D341Med (cell line): ENCODE measurements at regions not wholly inside any gene's neighbourhood (a gene's known extent, or its start where the extent isn't known, plus 50 kb on each side); places are given as distances from the start of the nearest gene placed in this dataset.
"Not testable (repeated sequence)": the region's sequence is repeated elsewhere in the genome, so short reads cannot be mapped to it uniquely, and the experiment has no call there.

ENCODE experiments used
- DNase-seq: peaks from one replicate; pipeline ENCODE4 v3.0.0; 2012; ENCODE audit warnings: low spot score

GRCh38 chr12:131414155-131414922, 296.6 kb upstream of the SFSWAP start:
- DNase-seq, result not testable (repeated sequence)

GRCh38 chr12:131415781-131416180, 295.1 kb upstream of the SFSWAP start:
- DNase-seq, result no peak

- DNase-seq, result no peak
Observed at GRCh38 chr12:131418121-131418520, 292.8 kb upstream of the SFSWAP start.

- DNase-seq, result no peak
Observed at GRCh38 chr12:131418884-131419283, 292.0 kb upstream of the SFSWAP start.

GRCh38 chr12:131420867-131421447, 289.9 kb upstream of the SFSWAP start:
- DNase-seq, result no peak

- DNase-seq, result no peak
Observed at GRCh38 chr12:131421509-131422186, 289.2 kb upstream of the SFSWAP start.

- no peak for DNase-seq
Observed at GRCh38 chr12:131422187-131422520, 288.7 kb upstream of the SFSWAP start.

- no peak for DNase-seq
Observed at GRCh38 chr12:131422744-131423143, 288.1 kb upstream of the SFSWAP start.

- no peak for DNase-seq
Observed at GRCh38 chr12:131424270-131424669, 286.6 kb upstream of the SFSWAP start.

- DNase-seq, result no peak
Observed at GRCh38 chr12:131425112-131426075, 285.5 kb upstream of the SFSWAP start.

- no peak for DNase-seq
Observed at GRCh38 chr12:131428091-131428685, 282.7 kb upstream of the SFSWAP start.

- not testable (repeated sequence) for DNase-seq
Observed at GRCh38 chr12:131429221-131429620, 281.7 kb upstream of the SFSWAP start.

- DNase-seq, result not testable (repeated sequence)
Observed at GRCh38 chr12:131429697-131430096, 281.2 kb upstream of the SFSWAP start.

GRCh38 chr12:131430158-131430742, 280.6 kb upstream of the SFSWAP start:
- no peak for DNase-seq

- DNase-seq, result not testable (repeated sequence)
Observed at GRCh38 chr12:131431126-131431655, 279.7 kb upstream of the SFSWAP start.

- no peak for DNase-seq
Observed at GRCh38 chr12:131432532-131433260, 278.2 kb upstream of the SFSWAP start.

- DNase-seq, result no peak
Observed at GRCh38 chr12:131434208-131435125, 276.4 kb upstream of the SFSWAP start.

- DNase-seq, result peak; percentile 9
Observed at GRCh38 chr12:131436922-131437705, 273.8 kb upstream of the SFSWAP start.
